Activated naive CD4-positive, alpha-beta T cell treated with anti-CD3 and anti-CD28 coated beads, Interleukin-2, amount 10 ng/mL, durations not matched to agents 7 days and 5 days (primary cell): ENCODE measurements at regions not wholly inside any gene's neighbourhood (a gene's known extent, or its start where the extent isn't known, plus 50 kb on each side); places are given as distances from the start of the nearest gene placed in this dataset.

Experiments used
- CTCF ChIA-PET: fragments of 350-600 bp; sonication (Branson Sonifier 250); formaldehyde crosslinking; loops from one replicate; lab custom pipeline; 2021; ENCODE audit warnings: antibody characterized with exemption; lab: Charles Lee
- DNase-seq: peaks from one replicate; pipeline ENCODE4 v3.0.0-alpha.2; 2020
- H3K27ac Mint-ChIP-seq: one replicate; pipeline ENCODE4 v1.8.0; 2021; ENCODE audit warnings: mild to moderate bottlenecking, moderate library complexity, mixed read lengths
- H3K27me3 Mint-ChIP-seq: one replicate; pipeline ENCODE4 v1.8.0; 2021; ENCODE audit warnings: mild to moderate bottlenecking, mixed read lengths
- H3K36me3 Mint-ChIP-seq: one replicate; pipeline ENCODE4 v1.8.0; 2021; ENCODE audit warnings: mixed read lengths
- H3K4me1 Mint-ChIP-seq: one replicate; pipeline ENCODE4 v1.8.0; 2021; ENCODE audit warnings: mixed read lengths
- H3K4me3 Mint-ChIP-seq: one replicate; pipeline ENCODE4 v1.8.0; 2021; ENCODE audit warnings: mild to moderate bottlenecking, moderate library complexity, mixed read lengths
- H3K9me3 Mint-ChIP-seq: one replicate; pipeline ENCODE4 v1.8.0; 2021; ENCODE audit warnings: mixed read lengths

- no peaks in the 10 kb centered on the region for H3K4me1 Mint-ChIP-seq
- DNase-seq = no peak
- no peaks in the 10 kb centered on the region for H3K9me3 Mint-ChIP-seq
- CTCF ChIA-PET = interaction anchor here (1.5 kb wide), 1 partner anchor 20 kb away, joined by 3 read pairs; no protein-coding TSS in a partner anchor
- H3K27me3 Mint-ChIP-seq = no peaks in the 10 kb centered on the region
- H3K36me3 Mint-ChIP-seq = no peaks in the 10 kb centered on the region
- no peak overlapping the region for H3K27ac Mint-ChIP-seq
- H3K4me3 Mint-ChIP-seq = no peak overlapping the region
Measured at GRCh38 chr3:168863561-168863960, 767.8 kb upstream of the GOLIM4 start.

- no peaks in the 10 kb centered on the region for H3K27me3 Mint-ChIP-seq
- H3K36me3 Mint-ChIP-seq = no peaks in the 10 kb centered on the region
- DNase-seq = no peak
- no peaks in the 10 kb centered on the region for H3K4me1 Mint-ChIP-seq
- H3K27ac Mint-ChIP-seq = no peak overlapping the region
- CTCF ChIA-PET = interaction anchor here (1.4 to 1.5 kb wide), 2 partner anchors 12 to 19 kb away, joined by 3 to 4 read pairs; no protein-coding TSS in a partner anchor
- no peak overlapping the region for H3K4me3 Mint-ChIP-seq
- no peaks in the 10 kb centered on the region for H3K9me3 Mint-ChIP-seq
Measured at GRCh38 chr3:168862466-168862865, 766.7 kb upstream of the GOLIM4 start.

- Mint-ChIP-seq H3K4me1 (no peaks in the 10 kb centered on the region), H3K27me3 (no peaks in the 10 kb centered on the region), H3K27ac (no peak overlapping the region), H3K9me3 (peaks cover 2% of the 10 kb centered on the region), H3K36me3 (no peaks in the 10 kb centered on the region), H3K4me3 (no peak overlapping the region)
- CTCF ChIA-PET = no interaction called here
- no peak for DNase-seq
Measured at GRCh38 chr3:168860592-168860991, 764.9 kb upstream of the GOLIM4 start.

GRCh38 chr3:168860028-168860427 lies 764.3 kb upstream of the GOLIM4 start:
- no peak for DNase-seq
- no peak overlapping the region for H3K4me3 Mint-ChIP-seq
- peaks cover 2% of the 10 kb centered on the region for H3K9me3 Mint-ChIP-seq
- H3K27ac Mint-ChIP-seq = no peak overlapping the region
- no peaks in the 10 kb centered on the region for H3K36me3 Mint-ChIP-seq
- no peaks in the 10 kb centered on the region for H3K27me3 Mint-ChIP-seq
- no peaks in the 10 kb centered on the region for H3K4me1 Mint-ChIP-seq
- CTCF ChIA-PET = interaction anchor here (0.6 kb wide), 1 partner anchor 10 kb away, joined by 3 read pairs; no protein-coding TSS in a partner anchor

DNA sequence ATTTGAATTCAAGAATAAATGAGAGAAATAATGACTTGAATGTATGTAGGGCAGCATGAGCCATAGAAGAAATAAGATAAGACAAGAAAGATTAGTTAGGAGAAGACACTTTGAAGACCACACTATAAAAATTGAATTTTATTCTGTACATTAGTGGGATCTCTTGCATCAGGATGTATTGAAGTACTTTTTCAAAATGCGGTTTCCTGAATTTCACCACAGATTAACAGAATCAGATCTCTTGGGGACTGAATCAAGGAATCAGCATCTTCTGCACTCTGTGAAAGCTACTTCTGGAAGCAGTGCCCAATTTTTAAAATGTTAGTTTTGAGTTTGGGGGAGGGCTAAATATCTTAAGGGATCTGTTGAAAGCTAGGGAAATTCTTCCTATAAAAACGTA lies 763.9 kb upstream of the GOLIM4 start:
- CTCF ChIA-PET = interaction anchor here (0.6 kb wide), 1 partner anchor 9 kb away, joined by 3 read pairs; no protein-coding TSS in a partner anchor
- H3K27ac Mint-ChIP-seq = no peak overlapping the region
- H3K4me1 Mint-ChIP-seq = no peaks in the 10 kb centered on the region
- H3K9me3 Mint-ChIP-seq = peaks cover 2% of the 10 kb centered on the region
- no peaks in the 10 kb centered on the region for H3K27me3 Mint-ChIP-seq
- no peak overlapping the region for H3K4me3 Mint-ChIP-seq
- H3K36me3 Mint-ChIP-seq = no peaks in the 10 kb centered on the region
- DNase-seq = no peak

GRCh38 chr3:168859143-168859542 lies 763.4 kb upstream of the GOLIM4 start:
- Mint-ChIP-seq H3K27ac (no peak overlapping the region), H3K4me3 (no peak overlapping the region), H3K36me3 (no peaks in the 10 kb centered on the region), H3K9me3 (peaks cover 2% of the 10 kb centered on the region), H3K27me3 (no peaks in the 10 kb centered on the region), H3K4me1 (no peaks in the 10 kb centered on the region)
- CTCF ChIA-PET = interaction anchor here (0.6 kb wide), 1 partner anchor 9 kb away, joined by 3 read pairs; no protein-coding TSS in a partner anchor
- no peak for DNase-seq

GRCh38 chr3:168858327-168858726 lies 762.6 kb upstream of the GOLIM4 start:
- no peaks in the 10 kb centered on the region for H3K36me3 Mint-ChIP-seq
- H3K27me3 Mint-ChIP-seq = no peaks in the 10 kb centered on the region
- CTCF ChIA-PET = no interaction called here
- no peaks in the 10 kb centered on the region for H3K4me1 Mint-ChIP-seq
- no peak for DNase-seq
- peaks cover 2% of the 10 kb centered on the region for H3K9me3 Mint-ChIP-seq
- no peak overlapping the region for H3K27ac Mint-ChIP-seq
- H3K4me3 Mint-ChIP-seq = no peak overlapping the region

- CTCF ChIA-PET = interaction anchor here (0.7 to 1.8 kb wide), 2 partner anchors 9 to 12 kb away, joined by 3 to 4 read pairs; no protein-coding TSS in a partner anchor
- Mint-ChIP-seq H3K4me3 (no peak overlapping the region), H3K4me1 (no peaks in the 10 kb centered on the region), H3K27me3 (peaks cover 7% of the 10 kb centered on the region), H3K36me3 (no peaks in the 10 kb centered on the region), H3K9me3 (no peaks in the 10 kb centered on the region), H3K27ac (no peak overlapping the region)
- DNase-seq = no peak
Measured at GRCh38 chr3:168850109-168850508, 754.4 kb upstream of the GOLIM4 start.

DNA sequence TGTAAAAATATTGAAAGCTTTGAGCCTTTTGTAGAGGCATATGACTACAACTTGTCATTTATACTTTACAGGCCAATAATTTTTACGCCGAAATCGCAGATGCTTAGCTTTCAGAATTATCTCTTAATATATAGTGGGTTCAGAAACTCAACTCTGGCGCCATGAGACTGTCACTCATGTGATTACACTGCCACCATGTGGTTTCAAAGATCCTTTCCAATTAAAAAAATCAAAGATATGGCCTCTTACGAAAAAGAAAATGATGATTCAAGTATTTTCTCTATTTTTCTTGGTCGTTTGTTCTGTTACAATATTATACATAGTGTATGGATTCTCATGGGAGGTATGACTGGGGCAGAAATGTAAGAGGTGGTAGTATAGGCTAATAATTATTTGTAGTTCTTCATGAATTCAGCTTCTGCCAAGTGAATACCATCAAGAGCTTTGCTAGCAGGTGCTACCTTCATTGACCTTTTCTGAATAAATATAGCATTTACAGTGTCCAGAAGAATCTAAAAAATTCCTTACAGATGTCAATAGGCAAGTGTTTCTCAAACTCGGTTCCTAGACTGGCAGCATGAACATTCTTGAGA lies 751.7 kb upstream of the GOLIM4 start:
- Mint-ChIP-seq H3K27ac (no peak overlapping the region), H3K4me3 (no peak overlapping the region), H3K36me3 (no peaks in the 10 kb centered on the region), H3K27me3 (peaks cover 7% of the 10 kb centered on the region), H3K9me3 (no peaks in the 10 kb centered on the region), H3K4me1 (no peaks in the 10 kb centered on the region)
- no peak for DNase-seq
- CTCF ChIA-PET = interaction anchor here (0.9 to 3.0 kb wide), 3 partner anchors 45 to 642 kb away, joined by 3 to 21 read pairs (median 3); no protein-coding TSS in a partner anchor

DNA sequence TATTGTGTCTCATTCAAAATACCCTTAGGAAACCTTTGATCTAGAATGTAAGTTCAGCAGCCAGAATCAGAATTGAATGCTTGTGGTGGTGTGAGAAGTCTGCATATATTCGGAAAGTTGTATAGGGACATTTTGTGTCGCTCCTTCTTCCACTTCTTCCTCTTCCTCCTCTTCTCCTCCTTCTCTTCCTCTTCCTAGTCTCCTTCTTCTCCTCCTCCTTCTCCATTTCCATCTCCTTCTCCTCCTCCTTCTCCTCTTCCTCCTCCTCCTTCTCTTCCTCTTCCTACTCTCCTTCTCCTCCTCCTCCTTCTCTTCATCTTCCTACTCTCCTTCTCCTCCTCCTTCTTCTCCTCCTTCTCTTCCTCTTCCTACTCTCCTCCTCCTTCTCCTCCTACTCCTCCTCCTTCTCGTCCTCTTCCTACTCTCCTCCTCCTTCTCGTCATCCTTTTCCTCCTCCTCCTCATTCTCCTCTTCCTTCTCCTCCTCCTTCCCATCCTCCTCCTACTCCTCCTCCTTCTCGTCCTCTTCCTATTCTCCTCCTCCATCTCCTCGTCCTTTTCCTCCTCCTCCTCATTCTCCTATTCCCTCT lies 749.3 kb upstream of the GOLIM4 start:
- H3K4me1 Mint-ChIP-seq = no peaks in the 10 kb centered on the region
- no peaks in the 10 kb centered on the region for H3K36me3 Mint-ChIP-seq
- DNase-seq = no peak
- no peak overlapping the region for H3K4me3 Mint-ChIP-seq
- no peak overlapping the region for H3K27ac Mint-ChIP-seq
- peaks cover 7% of the 10 kb centered on the region for H3K27me3 Mint-ChIP-seq
- H3K9me3 Mint-ChIP-seq = no peaks in the 10 kb centered on the region
- CTCF ChIA-PET = no interaction called here

- DNase-seq = no peak
- no peaks in the 10 kb centered on the region for H3K4me1 Mint-ChIP-seq
- H3K4me3 Mint-ChIP-seq = no peak overlapping the region
- H3K27me3 Mint-ChIP-seq = peaks cover 7% of the 10 kb centered on the region
- no peaks in the 10 kb centered on the region for H3K36me3 Mint-ChIP-seq
- no peak overlapping the region for H3K27ac Mint-ChIP-seq
- CTCF ChIA-PET = no interaction called here
- H3K9me3 Mint-ChIP-seq = no peaks in the 10 kb centered on the region
Measured at GRCh38 chr3:168844472-168844871, 748.7 kb upstream of the GOLIM4 start.

GRCh38 chr3:168843481-168843880 lies 747.8 kb upstream of the GOLIM4 start:
- Mint-ChIP-seq H3K27ac (no peak overlapping the region), H3K4me1 (no peaks in the 10 kb centered on the region)
- DNase-seq = no peak

DNA sequence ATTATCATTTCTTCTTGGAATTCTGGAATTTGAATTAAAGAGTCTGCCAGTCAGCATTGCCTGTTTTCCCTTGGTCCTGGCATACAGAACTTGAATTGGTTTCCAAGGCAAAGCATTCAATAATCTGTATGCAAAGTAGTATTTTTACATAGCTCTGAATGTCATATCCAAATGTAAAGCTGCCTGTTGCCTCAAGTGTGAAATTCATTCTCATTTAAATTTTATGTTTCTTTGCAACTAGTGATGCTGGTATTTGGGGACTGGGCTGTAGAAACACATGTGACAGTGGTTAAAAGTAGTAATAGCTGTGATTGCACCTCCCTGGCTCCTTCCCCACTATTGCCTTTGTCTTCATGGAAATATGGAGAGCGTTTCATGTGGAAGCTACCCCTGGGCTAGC lies 743.9 kb upstream of the GOLIM4 start:
- no peak overlapping the region for H3K27ac Mint-ChIP-seq
- no peaks in the 10 kb centered on the region for H3K27me3 Mint-ChIP-seq
- no peaks in the 10 kb centered on the region for H3K9me3 Mint-ChIP-seq
- no peak for DNase-seq
- CTCF ChIA-PET = no interaction called here
- no peak overlapping the region for H3K4me3 Mint-ChIP-seq
- H3K4me1 Mint-ChIP-seq = no peaks in the 10 kb centered on the region
- no peaks in the 10 kb centered on the region for H3K36me3 Mint-ChIP-seq

More at GRCh38 chr3:168843481-168843880, 747.8 kb upstream of the GOLIM4 start:
- Mint-ChIP-seq H3K36me3 (no peaks in the 10 kb centered on the region), H3K9me3 (no peaks in the 10 kb centered on the region), H3K27me3 (peaks cover 7% of the 10 kb centered on the region), H3K4me3 (no peak overlapping the region)
- CTCF ChIA-PET = interaction anchor here (1.3 kb wide), 1 partner anchor 20 kb away, joined by 3 read pairs; no protein-coding TSS in a partner anchor

- no peak overlapping the region for H3K27ac Mint-ChIP-seq
- no peaks in the 10 kb centered on the region for H3K27me3 Mint-ChIP-seq
- H3K4me3 Mint-ChIP-seq = no peak overlapping the region
- CTCF ChIA-PET = no interaction called here
- no peaks in the 10 kb centered on the region for H3K4me1 Mint-ChIP-seq
- no peak for DNase-seq
- H3K36me3 Mint-ChIP-seq = no peaks in the 10 kb centered on the region
- H3K9me3 Mint-ChIP-seq = no peaks in the 10 kb centered on the region
Measured at GRCh38 chr3:168834558-168834957, 738.8 kb upstream of the GOLIM4 start.

DNA sequence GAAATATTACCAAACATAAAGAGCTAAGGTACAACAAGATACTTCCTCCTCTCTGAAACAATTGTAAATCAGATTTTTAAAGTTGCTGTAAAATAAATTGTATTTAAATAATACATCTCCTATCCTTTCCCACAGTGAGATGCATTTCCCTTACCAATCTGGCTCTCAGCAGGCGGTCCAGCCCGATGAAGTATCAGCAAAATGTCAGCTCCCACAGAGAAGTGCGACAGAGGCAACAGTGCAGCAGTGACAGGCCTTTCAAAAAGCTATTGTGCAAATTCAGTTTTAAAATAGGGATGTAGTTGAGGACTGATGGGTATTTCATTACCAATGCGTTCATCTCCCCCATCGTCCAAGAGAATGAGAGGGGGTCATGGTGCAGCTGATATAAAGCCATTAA lies 733.2 kb upstream of the GOLIM4 start:
- CTCF ChIA-PET = no interaction called here
- no peak for DNase-seq
- Mint-ChIP-seq H3K27ac (no peak overlapping the region), H3K9me3 (no peaks in the 10 kb centered on the region), H3K36me3 (no peaks in the 10 kb centered on the region), H3K4me1 (no peaks in the 10 kb centered on the region), H3K27me3 (no peaks in the 10 kb centered on the region), H3K4me3 (no peak overlapping the region)
